Heart right ventricle (tissue), 16 donors: ENCODE measurements at regions not wholly inside any gene's neighbourhood (a gene's known extent, or its start where the extent isn't known, plus 50 kb on each side); places are given as distances from the start of the nearest gene placed in this dataset.
"Not testable (repeated sequence)": the region's sequence is repeated elsewhere in the genome, so short reads cannot be mapped to it uniquely, and the experiment has no call there.

Experiments used
- ATAC-seq, 8 donors: fragments of 200-7000 bp; cut with Tn5 transposase; one replicate each; pipeline ENCODE4 v1.9.1; 2020; ENCODE audit warnings: mild to moderate bottlenecking in 8 of 8, moderate library complexity in 8 of 8, moderate number of reproducible peaks in 1 of 8
- DNase-seq, 2 donors: peaks; one replicate each; pipeline ENCODE4 v3.0.0-alpha.2; 2020
- H3K27ac ChIP-seq, 10 donors: fragments of 200-600 bp; sonication (generic) in 2 of 10; one replicate each; pipeline versions ENCODE4 v1.5.0 to v1.8.0; 2020 to 2022; ENCODE audit warnings: mild to moderate bottlenecking in 3 of 10
- H3K27me3 ChIP-seq, 7 donors: fragments of 200-600 bp; one replicate each; pipeline ENCODE4 v1.8.0; 2021 to 2022; ENCODE audit warnings: mild to moderate bottlenecking in 2 of 7
- H3K36me3 ChIP-seq, 9 donors: fragments of 200-600 bp; sonication (generic) in 1 of 9; one replicate each; pipeline versions ENCODE4 v1.5.0 to v1.8.0; 2020 to 2022; ENCODE audit warnings: mild to moderate bottlenecking in 2 of 9
- H3K4me1 ChIP-seq, 9 donors: fragments of 200-600 bp; sonication (generic) in 1 of 9; one replicate each; pipeline versions ENCODE4 v1.5.0 to v1.8.0; 2020 to 2022; ENCODE audit warnings: mild to moderate bottlenecking in 4 of 9
- H3K4me3 ChIP-seq, 10 donors: fragments of 200-600 bp; sonication (generic) in 2 of 10; one replicate each; pipeline versions ENCODE4 v1.5.0 to v1.8.0; 2020 to 2022; ENCODE audit warnings: mild to moderate bottlenecking in 7 of 10, moderate library complexity in 2 of 10
- H3K9me3 ChIP-seq, 11 donors: fragments of 200-600 bp in 10 of 11; sonication (generic) in 2 of 11; one replicate each; pipeline versions ENCODE4 v1.5.0 to v1.8.0; 2013 to 2022; ENCODE audit warnings: mild to moderate bottlenecking in 2 of 11, control low read depth in 1 of 11, moderate library complexity in 1 of 11
- CTCF ChIP-seq, 9 donors: fragments of 200-600 bp; sonication (generic) in 2 of 9; IDR thresholded peaks; one replicate each; pipeline versions ENCODE4 v1.5.0 to v1.8.0; 2021 to 2022; ENCODE audit warnings: antibody characterized with exemption in 9 of 9, mild to moderate bottlenecking in 5 of 9, moderate library complexity in 1 of 9
- WGBS, 2 donors: extraction: QIAGEN DNeasy Blood & Tissue Kit; methylation state at CpG; one replicate each; pipeline ENCODE4 v1.1.7; 2013; ENCODE audit warnings: inconsistent platforms in 1 of 2; 5-methylcytosine and 5-hydroxymethylcytosine counted together
- intact Hi-C, 10 donors: fragments of 100-400 bp; cut with DNase I; formaldehyde crosslinking; loops; one replicate each; pipeline versions ENCODE4 v1.11.1 to v1.14.2; 2022
- donor health status: Arrhythmogenic right ventricular cardiomyopathy.
- donor health status: ischemic (EF 13 %, LVEDD 7.1; RV severe dilation, severe dysfunction).
- donor health status: healthy with polysubstance abuse.
- donor health status: DM: no; HTN: yes; CAD: no.
- donor health status: DM: no; HTN: no; CAD: no.
- donor health status: ischemic (EF 25% LVEDD 6.9; RV normal size, moderate dysfunction).
- donor health status: ischemic (EF 25% LVEDD 5.7; RV mildly dilated, moderate dysfunction).
- donor health status: healthy.
- donor health status: DM: yes; HTN: yes; CAD: no.
- donor health status: Ischemic cardiomyopathy.
- donor health status: ischemic (EF 35%, LVEDD 5.7; RV mildly dilated, moderate dysfunction).
- donor health status: nonischemic (EF 11% LVEDD 7.7; RV severe dilation, severe dysfunction).
- donor health status: DM: yes; HTN: yes; CAD: no.
- donor health status: PGD.
- donor health status: ischemic (EF 29% LVEDD 5.4; RV normal size, mild dysfunction).
- donor health status: nonischemic (EF 23%, LVEDD 6.1; RV moderate dilation, normal function).

GRCh38 chr11:98068251-98068650, 952.5 kb upstream of the CNTN5 start:
- Histone ChIP-seq H3K4me1 (no peaks in the 10 kb centered on the region), H3K27ac (no peak overlapping the region), H3K27me3 (no peaks in the 10 kb centered on the region), H3K4me3 (no peak overlapping the region), H3K36me3 (no peaks in the 10 kb centered on the region), H3K9me3 (peaks cover 0 to 6% (median 0%) of the 10 kb centered on the region in 11 donors)
- 72 to 84% methylated on average over 1 of the region's 1 CpG for WGBS, 2 donors
- no peak for DNase-seq
- no peak for TF ChIP-seq CTCF (IDR thresholded peaks at IDR 0.05)
- intact Hi-C loops: no loop called here
- ATAC-seq: no peak

- H3K4me3 ChIP-seq, ATAC-seq, H3K4me1 ChIP-seq, H3K36me3 ChIP-seq, H3K27me3 ChIP-seq, H3K9me3 ChIP-seq, DNase-seq, H3K27ac ChIP-seq, intact Hi-C loops: not testable (repeated sequence)
- WGBS, 2 donors: 90 to 93% methylated on average over 16 of the region's 16 CpGs
Observed at GRCh38 chr11:98069147-98069546, 951.6 kb upstream of the CNTN5 start.

- TF ChIP-seq CTCF (IDR thresholded peaks at IDR 0.05): no peak
- WGBS, 2 donors: 84 to 89% methylated on average over 13 of the region's 13 CpGs
- Histone ChIP-seq H3K4me3 (no peak overlapping the region), H3K27ac (no peak overlapping the region), H3K9me3 (peaks cover 0 to 6% (median 0%) of the 10 kb centered on the region in 11 donors), H3K36me3 (no peaks in the 10 kb centered on the region), H3K27me3 (no peaks in the 10 kb centered on the region), H3K4me1 (no peaks in the 10 kb centered on the region)
- intact Hi-C loops: no loop called here
- DNase-seq: no peak
- ATAC-seq: no peak
Observed at GRCh38 chr11:98069861-98070260, 950.9 kb upstream of the CNTN5 start.

GRCh38 chr11:98090861-98091505, 929.8 kb upstream of the CNTN5 start:
- Histone ChIP-seq H3K27me3 (no peaks in the 10 kb centered on the region), H3K4me3 (no peak overlapping the region), H3K4me1 (peaks cover 0 to 18% (median 12%) of the 10 kb centered on the region in 9 donors), H3K27ac (peak overlapping the region in 3 of 10 donors; percentile 34 to 57 (median 50)), H3K36me3 (no peaks in the 10 kb centered on the region), H3K9me3 (no peaks in the 10 kb centered on the region)
- ATAC-seq (peak in 7 of 8 donors; percentile 52 to 91 (median 72)), DNase-seq (peak in 1 of 2 donors; percentile 8)
- no peak for TF ChIP-seq CTCF (IDR thresholded peaks at IDR 0.05)
- 72 to 74% methylated on average over 3 of the region's 3 CpGs for WGBS, 2 donors
- intact Hi-C loops: no loop called here

- intact Hi-C loops: no loop called here
- H3K27ac ChIP-seq: no peak overlapping the region
- H3K4me3 ChIP-seq: no peak overlapping the region
- WGBS, 2 donors: 68 to 70% methylated on average over 1 of the region's 1 CpG
- no peaks in the 10 kb centered on the region for H3K4me1 ChIP-seq
- ATAC-seq (no peak), DNase-seq (no peak)
- no peaks in the 10 kb centered on the region for H3K27me3 ChIP-seq
- H3K9me3 ChIP-seq: peaks cover 0 to 5% (median 0%) of the 10 kb centered on the region in 11 donors
- H3K36me3 ChIP-seq: no peaks in the 10 kb centered on the region
- TF ChIP-seq CTCF (IDR thresholded peaks at IDR 0.05): no peak
Observed at GRCh38 chr11:98099371-98099770, 921.4 kb upstream of the CNTN5 start.
